Psoas muscle (tissue), 7 donors: ENCODE measurements at regions not wholly inside any gene's neighbourhood (a gene's known extent, or its start where the extent isn't known, plus 50 kb on each side); places are given as distances from the start of the nearest gene placed in this dataset.

Source experiments
- ATAC-seq, 4 donors: fragments of 200-7000 bp; cut with Tn5 transposase; one replicate each; pipeline ENCODE4 v1.9.1; 2020; ENCODE audit warnings: moderate library complexity in 3 of 4, mild to moderate bottlenecking in 2 of 4
- DNase-seq, 2 donors: peaks; one replicate each; pipeline ENCODE4 v3.0.0-alpha.2; 2020
- H3K27ac ChIP-seq: fragments of 200-600 bp; one replicate; pipeline ENCODE4 v1.8.0; 2022
- H3K27me3 ChIP-seq, 3 donors: fragments of 200-600 bp in 1 of 3; one replicate each; pipeline versions ENCODE4 v1.6.1 to v1.8.0; 2013 to 2022; ENCODE audit warnings: low read length in 2 of 3, mild to moderate bottlenecking in 2 of 3, moderate library complexity in 1 of 3; ENCODE audit not compliant: insufficient read depth in 3 of 3
- H3K36me3 ChIP-seq, 2 donors: fragments of 200-600 bp in 1 of 2; one replicate each; pipeline versions ENCODE4 v1.6.1 to v1.8.0; 2013 to 2022; ENCODE audit warnings: low read depth in 1 of 2, mild to moderate bottlenecking in 1 of 2, moderate library complexity in 1 of 2; ENCODE audit not compliant: insufficient read depth in 1 of 2
- H3K4me1 ChIP-seq: fragments of 200-600 bp; one replicate; pipeline ENCODE4 v1.8.0; 2022
- H3K4me3 ChIP-seq: fragments of 200-600 bp; one replicate; pipeline ENCODE4 v1.8.0; 2022; ENCODE audit warnings: mild to moderate bottlenecking
- H3K9me3 ChIP-seq: fragments of 200-600 bp; one replicate; pipeline ENCODE4 v1.8.0; 2022
- WGBS, 3 donors: extraction: QIAGEN DNeasy Blood & Tissue Kit; methylation state at CpG; one replicate each; pipeline versions ENCODE4 v1.1.6 to v1.1.7; 2013; 5-methylcytosine and 5-hydroxymethylcytosine counted together
- intact Hi-C, 2 donors: fragments of 100-400 bp; cut with DNase I; formaldehyde crosslinking; loops; one replicate each; pipeline versions ENCODE4 v1.11.0 to v1.14.2; 2022
- TF ChIP-seq, protein P1 (sequence below): fragments of 200-600 bp; IDR thresholded peaks from one replicate; pipeline ENCODE4 v1.8.0; 2022; ENCODE audit warnings: antibody characterized with exemption
- donor health status: healthy with polysubstance abuse.
- donor health status: DM: no; HTN: no; CAD: no; lungs with moderate emphysema.
- donor health status: Bipolar disorder and iron deficiency.
- donor health status: healthy.
- donor health status: DM: yes; HTN: yes; CAD: no.
- donor health status: DM: no; HTN: no; CAD: no.
- donor health status: DM: yes; HTN: yes; CAD: no.

DNA sequence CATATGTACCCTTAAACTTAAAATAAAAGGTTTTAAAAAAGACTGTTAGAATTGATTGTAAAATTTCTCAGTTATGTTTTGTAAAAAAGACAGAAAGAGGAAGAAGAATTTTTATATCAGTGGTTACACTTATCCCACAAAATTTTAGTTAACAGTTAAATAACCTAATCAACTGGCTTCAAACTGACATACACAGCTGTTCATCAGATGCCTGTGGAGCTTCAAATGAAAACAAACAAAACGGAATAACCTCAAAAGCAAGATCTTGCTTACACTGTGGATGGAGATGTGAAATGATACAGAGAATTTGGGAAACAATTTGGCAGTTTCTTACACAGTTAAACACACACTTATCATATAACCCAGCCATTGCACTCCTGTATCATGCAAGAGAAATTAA is 521.0 kb downstream of the ETS1 start:
- 36 to 60% (median 46%) methylated on average over 1 of the region's 1 CpG for WGBS, 3 donors
- TF ChIP-seq, protein P1, sequence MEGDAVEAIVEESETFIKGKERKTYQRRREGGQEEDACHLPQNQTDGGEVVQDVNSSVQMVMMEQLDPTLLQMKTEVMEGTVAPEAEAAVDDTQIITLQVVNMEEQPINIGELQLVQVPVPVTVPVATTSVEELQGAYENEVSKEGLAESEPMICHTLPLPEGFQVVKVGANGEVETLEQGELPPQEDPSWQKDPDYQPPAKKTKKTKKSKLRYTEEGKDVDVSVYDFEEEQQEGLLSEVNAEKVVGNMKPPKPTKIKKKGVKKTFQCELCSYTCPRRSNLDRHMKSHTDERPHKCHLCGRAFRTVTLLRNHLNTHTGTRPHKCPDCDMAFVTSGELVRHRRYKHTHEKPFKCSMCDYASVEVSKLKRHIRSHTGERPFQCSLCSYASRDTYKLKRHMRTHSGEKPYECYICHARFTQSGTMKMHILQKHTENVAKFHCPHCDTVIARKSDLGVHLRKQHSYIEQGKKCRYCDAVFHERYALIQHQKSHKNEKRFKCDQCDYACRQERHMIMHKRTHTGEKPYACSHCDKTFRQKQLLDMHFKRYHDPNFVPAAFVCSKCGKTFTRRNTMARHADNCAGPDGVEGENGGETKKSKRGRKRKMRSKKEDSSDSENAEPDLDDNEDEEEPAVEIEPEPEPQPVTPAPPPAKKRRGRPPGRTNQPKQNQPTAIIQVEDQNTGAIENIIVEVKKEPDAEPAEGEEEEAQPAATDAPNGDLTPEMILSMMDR, result no peak
- ATAC-seq (no peak), DNase-seq (no peak)
- intact Hi-C loops, result no loop called here
- Histone ChIP-seq H3K27ac (no peak overlapping the region), H3K36me3 (no peaks in the 10 kb centered on the region), H3K4me1 (no peaks in the 10 kb centered on the region), H3K27me3 (peaks cover 0 to 2% (median 0%) of the 10 kb centered on the region in 3 donors), H3K9me3 (no peaks in the 10 kb centered on the region), H3K4me3 (no peak overlapping the region)

DNA sequence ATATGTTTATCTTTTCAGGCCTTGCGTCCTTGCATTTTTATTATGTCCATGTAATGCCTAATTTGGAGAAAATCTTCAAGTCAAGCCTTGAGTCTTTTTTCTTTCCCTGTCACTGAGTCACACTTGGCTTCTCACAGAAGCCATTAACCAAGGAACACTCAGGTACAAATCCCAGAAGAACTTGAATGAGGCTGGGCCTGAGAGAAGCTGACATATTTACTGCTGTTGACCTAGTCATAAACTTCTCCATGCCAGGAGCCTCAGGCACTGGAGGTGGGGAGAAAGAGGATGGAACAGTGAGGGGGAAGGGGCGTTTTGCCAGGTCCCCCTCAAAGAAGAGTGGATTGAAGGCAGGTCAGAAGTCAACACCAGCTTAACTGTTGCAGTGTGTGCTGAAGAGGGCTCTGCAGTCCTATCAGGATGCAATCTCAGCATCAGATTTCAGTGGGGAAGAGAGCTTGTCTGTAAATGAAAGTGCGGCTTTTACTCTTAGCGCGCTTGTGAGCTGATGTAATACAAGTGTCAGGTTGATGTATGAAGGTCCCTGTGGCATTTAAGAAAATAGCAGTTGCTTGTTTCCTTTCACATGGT is 526.0 kb downstream of the ETS1 start:
- H3K27ac ChIP-seq, result no peak overlapping the region
- H3K4me3 ChIP-seq, result no peak overlapping the region
- no peaks in the 10 kb centered on the region for H3K4me1 ChIP-seq
- no peaks in the 10 kb centered on the region for H3K36me3 ChIP-seq
- no peak for ATAC-seq
- TF ChIP-seq, protein P1, result no peak
- no peaks in the 10 kb centered on the region for H3K9me3 ChIP-seq
- peaks cover 0 to 2% (median 0%) of the 10 kb centered on the region in 3 donors for H3K27me3 ChIP-seq
- intact Hi-C loops, result no loop called here
- WGBS, 3 donors, result 34 to 42% (median 39%) methylated on average over 5 of the region's 5 CpGs
- no peak for DNase-seq

DNA sequence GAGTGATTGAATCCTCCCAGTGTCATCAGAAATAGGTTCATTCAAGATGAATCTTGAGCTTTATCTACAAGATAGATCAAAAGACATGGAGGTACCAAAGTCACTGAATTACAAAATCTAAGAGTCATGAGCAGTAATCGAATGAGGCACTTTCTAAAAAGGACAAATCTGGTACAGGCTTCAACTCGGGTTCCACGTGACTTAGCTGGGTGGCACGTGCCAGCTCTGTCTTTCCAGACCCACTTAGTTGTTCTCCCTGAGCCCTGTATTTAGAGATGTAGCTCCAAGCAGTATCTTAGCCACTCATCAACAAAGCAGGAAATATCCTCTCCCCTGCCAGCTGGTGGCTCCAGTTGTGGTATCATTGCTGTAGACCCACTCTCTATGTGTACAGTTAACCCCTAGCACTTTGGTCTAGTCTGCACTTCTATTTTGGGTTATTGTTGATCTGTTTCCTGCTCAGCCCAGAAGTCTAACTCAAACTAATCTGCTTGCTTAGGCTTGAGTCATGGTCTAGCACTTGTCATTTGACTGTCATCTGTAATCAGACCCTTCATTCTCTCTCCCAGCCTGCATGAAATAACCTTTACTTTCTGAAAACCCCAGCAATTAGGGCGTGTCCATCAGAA is 528.7 kb downstream of the ETS1 start:
- WGBS, 3 donors, result 83 to 91% (median 83%) methylated on average over 5 of the region's 5 CpGs
- Histone ChIP-seq H3K36me3 (no peaks in the 10 kb centered on the region), H3K9me3 (no peaks in the 10 kb centered on the region), H3K4me1 (no peaks in the 10 kb centered on the region), H3K4me3 (no peak overlapping the region), H3K27me3 (peaks cover 0 to 2% (median 0%) of the 10 kb centered on the region in 3 donors), H3K27ac (no peak overlapping the region)
- intact Hi-C loops, result no loop called here
- ATAC-seq, result no peak
- no peak for DNase-seq
- TF ChIP-seq, protein P1, result no peak

DNA sequence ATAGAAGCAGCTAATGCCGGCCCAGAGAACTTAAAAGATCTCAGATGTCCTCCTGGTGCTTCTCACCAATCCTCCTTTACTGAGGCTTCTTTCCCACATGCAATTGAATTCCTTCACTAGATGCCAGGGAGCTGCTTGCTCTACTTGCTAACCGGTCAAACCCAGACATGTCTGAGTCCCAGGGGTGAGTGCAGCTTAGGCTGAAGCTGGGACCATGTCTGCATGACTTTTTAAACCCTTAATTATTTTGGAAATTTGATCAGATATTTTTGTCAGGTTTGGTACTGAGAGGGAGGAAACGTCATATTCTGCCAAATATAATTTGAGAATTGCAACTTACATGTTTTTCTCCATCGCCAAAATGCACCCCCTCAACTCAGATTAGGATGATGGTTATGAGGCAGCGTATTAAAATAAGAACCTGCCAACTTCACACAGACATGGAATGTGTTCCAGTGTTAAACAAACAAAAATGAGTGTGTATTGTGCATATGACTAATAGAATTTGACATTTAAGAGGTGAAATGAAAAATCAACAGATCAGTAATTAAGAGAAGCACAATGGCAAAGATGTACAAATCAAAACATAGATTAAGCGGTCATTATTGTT is 529.5 kb downstream of the ETS1 start:
- Histone ChIP-seq H3K27ac (no peak overlapping the region), H3K4me1 (no peaks in the 10 kb centered on the region), H3K9me3 (no peaks in the 10 kb centered on the region), H3K36me3 (no peaks in the 10 kb centered on the region), H3K4me3 (no peak overlapping the region), H3K27me3 (no peaks in the 10 kb centered on the region)
- 63 to 68% (median 67%) methylated on average over 6 of the region's 6 CpGs for WGBS, 3 donors
- ATAC-seq (no peak), DNase-seq (no peak)
- intact Hi-C loops, result no loop called here
- TF ChIP-seq, protein P1, result no peak
